Mesenchymal stem cell (in vitro differentiated cells and primary cell): ENCODE measurements at regions not wholly inside any gene's neighbourhood (a gene's known extent, or its start where the extent isn't known, plus 50 kb on each side); places are given as distances from the start of the nearest gene placed in this dataset.

ENCODE experiments used
- DNase-seq: peaks from one replicate; pipeline ENCODE4 v3.0.0-alpha.2; 2013
- H2AFZ ChIP-seq: one replicate; pipeline ENCODE4 v1.6.1; 2013; ENCODE audit warnings: low read depth, mild to moderate bottlenecking, control low read depth, inconsistent platforms, low read length, moderate library complexity
- H2AK5ac ChIP-seq: 2 replicates; pipeline ENCODE4 v1.6.1; 2013; ENCODE audit warnings: low read length, moderate library complexity, mild to moderate bottlenecking, inconsistent platforms; ENCODE audit not compliant: severe bottlenecking
- H2BK120ac ChIP-seq: one replicate; pipeline ENCODE4 v1.6.1; 2013; ENCODE audit warnings: low read depth, mild to moderate bottlenecking, inconsistent platforms, low read length, moderate library complexity
- H2BK12ac ChIP-seq, 2 experiments: one replicate each; pipeline ENCODE4 v1.6.1; 2013; ENCODE audit warnings: inconsistent platforms in 2 of 2, low read length in 2 of 2, mild to moderate bottlenecking in 2 of 2, moderate library complexity in 2 of 2, control low read depth in 1 of 2
- H2BK15ac ChIP-seq: one replicate; pipeline ENCODE4 v1.6.1; 2013; ENCODE audit warnings: mild to moderate bottlenecking, low read depth, inconsistent platforms; ENCODE audit not compliant: poor library complexity, severe bottlenecking
- H2BK5ac ChIP-seq: 2 replicates; pipeline ENCODE4 v1.6.1; 2013; ENCODE audit warnings: low read depth, mild to moderate bottlenecking, low read length, control low read depth, inconsistent platforms; ENCODE audit not compliant: poor library complexity, severe bottlenecking
- H3K14ac ChIP-seq, 2 experiments: one replicate each; pipeline ENCODE4 v1.6.1; 2013; ENCODE audit warnings: inconsistent platforms in 2 of 2, low read length in 2 of 2, control low read depth in 1 of 2, mild to moderate bottlenecking in 1 of 2, moderate library complexity in 1 of 2
- H3K18ac ChIP-seq, 2 experiments: one replicate each; pipeline ENCODE4 v1.6.1; 2013; ENCODE audit warnings: inconsistent platforms in 2 of 2, low read length in 2 of 2, control low read depth in 1 of 2, low read depth in 1 of 2, mild to moderate bottlenecking in 1 of 2
- H3K23ac ChIP-seq, 2 experiments: one replicate each; pipeline ENCODE4 v1.6.1; 2013; ENCODE audit warnings: inconsistent platforms in 2 of 2, low read length in 2 of 2, mild to moderate bottlenecking in 2 of 2, moderate library complexity in 2 of 2, control low read depth in 1 of 2
- H3K27ac ChIP-seq: 2 replicates; pipeline ENCODE4 v1.5.1; 2013; ENCODE audit warnings: mild to moderate bottlenecking, moderate library complexity, low read length, control low read depth, inconsistent platforms; ENCODE audit not compliant: poor library complexity, severe bottlenecking
- H3K27me3 ChIP-seq, 2 experiments: 2 replicates each; pipeline versions ENCODE4 v1.6.1 to v1.7.0; 2013; ENCODE audit warnings: low read length in 2 of 2, mild to moderate bottlenecking in 2 of 2, moderate library complexity in 2 of 2, control low read depth in 1 of 2, inconsistent platforms in 1 of 2; ENCODE audit not compliant: control insufficient read depth in 1 of 2, insufficient read depth in 1 of 2
- H3K36me3 ChIP-seq, 2 experiments: 2 replicates each; pipeline versions ENCODE4 v1.6.1 to v1.7.0; 2013; ENCODE audit warnings: low read length in 2 of 2, control low read depth in 1 of 2, inconsistent platforms in 1 of 2, low read depth in 1 of 2, mild to moderate bottlenecking in 1 of 2; ENCODE audit not compliant: insufficient read depth in 2 of 2, control insufficient read depth in 1 of 2
- H3K4ac ChIP-seq, 2 experiments: one replicate each; pipeline ENCODE4 v1.6.1; 2013; ENCODE audit warnings: inconsistent platforms in 2 of 2, low read length in 2 of 2, mild to moderate bottlenecking in 2 of 2, moderate library complexity in 2 of 2, control low read depth in 1 of 2, low read depth in 1 of 2
- H3K4me1 ChIP-seq: 2 replicates; pipeline ENCODE4 v1.6.1; 2013; ENCODE audit warnings: low read depth, low read length, control low read depth; ENCODE audit not compliant: control insufficient read depth, insufficient read depth
- H3K4me2 ChIP-seq: 2 replicates; pipeline ENCODE4 v1.6.1; 2013; ENCODE audit warnings: low read length, mild to moderate bottlenecking, inconsistent platforms; ENCODE audit not compliant: poor library complexity, severe bottlenecking
- H3K4me3 ChIP-seq, 2 experiments: 2 replicates each; pipeline versions ENCODE4 v1.5.1 to v1.7.0; 2013; ENCODE audit warnings: low read length in 2 of 2, mild to moderate bottlenecking in 2 of 2, control low read depth in 1 of 2, low read depth in 1 of 2; ENCODE audit not compliant: insufficient read depth in 1 of 2
- H3K79me1 ChIP-seq: replicated peaks from 2 replicates; pipeline ENCODE4 v1.6.1; 2013; ENCODE audit warnings: mild to moderate bottlenecking, control low read depth, low read length, inconsistent platforms; ENCODE audit not compliant: poor library complexity, severe bottlenecking
- H3K9ac ChIP-seq: 2 replicates; pipeline ENCODE4 v1.7.0; 2013; ENCODE audit warnings: mild to moderate bottlenecking, low read length, moderate library complexity
- H3K9me3 ChIP-seq: 2 replicates; pipeline ENCODE4 v1.7.0; 2013; ENCODE audit warnings: mild to moderate bottlenecking, low read length; ENCODE audit not compliant: control insufficient read depth
- H4K8ac ChIP-seq: one replicate; pipeline ENCODE4 v1.6.1; 2013; ENCODE audit warnings: inconsistent platforms, mild to moderate bottlenecking, low read length, moderate library complexity
- H4K91ac ChIP-seq: one replicate; pipeline ENCODE4 v1.6.1; 2013; ENCODE audit warnings: mild to moderate bottlenecking, low read length, inconsistent platforms
- WGBS: methylation state at CpG from one replicate; pipeline ENCODE4 v1.1.7; 2013; ENCODE audit warnings: mixed read lengths; 5-methylcytosine and 5-hydroxymethylcytosine counted together

- Histone ChIP-seq H4K91ac (no peak overlapping the region), H3K36me3 (no peaks in the 10 kb centered on the region), H3K4ac (no peak overlapping the region), H3K4me1 (no peaks in the 10 kb centered on the region), H2AK5ac (no peak overlapping the region), H3K27ac (no peak overlapping the region), H3K79me1 (no peaks in the 10 kb centered on the region), H3K18ac (no peak overlapping the region), H2AFZ (no peak overlapping the region), H2BK5ac (no peak overlapping the region), H3K4me3 (no peak overlapping the region), H2BK12ac (no peak overlapping the region), H3K27me3 (no peaks in the 10 kb centered on the region), H3K23ac (no peak overlapping the region), H3K4me2 (no peak overlapping the region), H2BK120ac (no peak overlapping the region), H2BK15ac (no peak overlapping the region), H4K8ac (no peak overlapping the region), H3K14ac (no peak overlapping the region), H3K9ac (no peak overlapping the region), H3K9me3 (no peaks in the 10 kb centered on the region)
- whole genome bisulfite sequencing, result 92% methylated on average over 4 of the region's 5 CpGs
- no peak for DNase-seq
These were observed 369.1 kb downstream of the MTRR start for GRCh38 chr5:8238080-8238479.

- no peak overlapping the region for H2BK15ac ChIP-seq
- H3K79me1 ChIP-seq, result no peaks in the 10 kb centered on the region
- no peak overlapping the region for H2BK5ac ChIP-seq
- no peak overlapping the region for H3K23ac ChIP-seq
- no peaks in the 10 kb centered on the region for H3K36me3 ChIP-seq
- DNase-seq, result no peak
- H3K27me3 ChIP-seq, result no peaks in the 10 kb centered on the region
- no peak overlapping the region for H2AK5ac ChIP-seq
- H2AFZ ChIP-seq, result no peak overlapping the region
- no peak overlapping the region for H4K8ac ChIP-seq
- no peak overlapping the region for H3K14ac ChIP-seq
- H3K9me3 ChIP-seq, result no peaks in the 10 kb centered on the region
- H4K91ac ChIP-seq, result no peak overlapping the region
- WGBS, result 81% methylated on average over 5 of the region's 5 CpGs
- H2BK120ac ChIP-seq, result no peak overlapping the region
- no peak overlapping the region for H3K27ac ChIP-seq
- H3K4me1 ChIP-seq, result no peaks in the 10 kb centered on the region
- H3K4me3 ChIP-seq, result no peak overlapping the region
- H3K9ac ChIP-seq, result no peak overlapping the region
- no peak overlapping the region for H3K18ac ChIP-seq
- H2BK12ac ChIP-seq, result no peak overlapping the region
- no peak overlapping the region for H3K4ac ChIP-seq
- H3K4me2 ChIP-seq, result no peak overlapping the region
These were observed 370.2 kb downstream of the MTRR start for GRCh38 chr5:8239198-8239597.

GRCh38 chr5:8239646-8240045 lies 370.7 kb downstream of the MTRR start:
- no peak overlapping the region for H2BK120ac ChIP-seq
- WGBS, result 53% methylated on average over 5 of the region's 5 CpGs
- H3K36me3 ChIP-seq, result no peaks in the 10 kb centered on the region
- no peaks in the 10 kb centered on the region for H3K9me3 ChIP-seq
- no peak overlapping the region for H3K14ac ChIP-seq
- no peak overlapping the region for H2AK5ac ChIP-seq
- H3K4me1 ChIP-seq, result no peaks in the 10 kb centered on the region
- no peak overlapping the region for H2BK15ac ChIP-seq
- no peak overlapping the region for H3K27ac ChIP-seq
- no peak overlapping the region for H2BK5ac ChIP-seq
- H2BK12ac ChIP-seq, result no peak overlapping the region
- H3K27me3 ChIP-seq, result no peaks in the 10 kb centered on the region
- no peak overlapping the region for H2AFZ ChIP-seq
- no peak overlapping the region for H3K9ac ChIP-seq
- H3K4me2 ChIP-seq, result no peak overlapping the region
- no peak overlapping the region for H4K8ac ChIP-seq
- H4K91ac ChIP-seq, result no peak overlapping the region
- DNase-seq, result no peak
- no peak overlapping the region for H3K23ac ChIP-seq
- no peak overlapping the region for H3K4me3 ChIP-seq
- H3K79me1 ChIP-seq, result no peaks in the 10 kb centered on the region
- H3K18ac ChIP-seq, result no peak overlapping the region
- no peak overlapping the region for H3K4ac ChIP-seq

GRCh38 chr5:8241076-8241475 lies 372.1 kb downstream of the MTRR start:
- H3K4me1 ChIP-seq, result no peaks in the 10 kb centered on the region
- no peaks in the 10 kb centered on the region for H3K27me3 ChIP-seq
- no peak overlapping the region for H4K8ac ChIP-seq
- H2BK12ac ChIP-seq, result no peak overlapping the region
- no CpG with 5 or more reads among the region's 1 CpG for WGBS
- H2BK15ac ChIP-seq, result no peak overlapping the region
- no peaks in the 10 kb centered on the region for H3K36me3 ChIP-seq
- H3K23ac ChIP-seq, result no peak overlapping the region
- no peak overlapping the region for H2AK5ac ChIP-seq
- no peak overlapping the region for H4K91ac ChIP-seq
- no peaks in the 10 kb centered on the region for H3K79me1 ChIP-seq
- H3K18ac ChIP-seq, result no peak overlapping the region
- H3K4me3 ChIP-seq, result no peak overlapping the region
- no peak overlapping the region for H3K4me2 ChIP-seq
- no peak for DNase-seq
- H2BK120ac ChIP-seq, result no peak overlapping the region
- no peaks in the 10 kb centered on the region for H3K9me3 ChIP-seq
- H3K4ac ChIP-seq, result no peak overlapping the region
- no peak overlapping the region for H2AFZ ChIP-seq
- H2BK5ac ChIP-seq, result no peak overlapping the region
- H3K9ac ChIP-seq, result no peak overlapping the region
- no peak overlapping the region for H3K27ac ChIP-seq
- H3K14ac ChIP-seq, result no peak overlapping the region
